ENCODE measurements at regions not wholly inside any gene's neighbourhood (a gene's known extent, or its start where the extent isn't known, plus 50 kb on each side); places are given as distances from the start of the nearest gene placed in this dataset.
A peak's percentile ranks its signal among the peaks of the same experiment; 100 is the strongest.

DNA sequence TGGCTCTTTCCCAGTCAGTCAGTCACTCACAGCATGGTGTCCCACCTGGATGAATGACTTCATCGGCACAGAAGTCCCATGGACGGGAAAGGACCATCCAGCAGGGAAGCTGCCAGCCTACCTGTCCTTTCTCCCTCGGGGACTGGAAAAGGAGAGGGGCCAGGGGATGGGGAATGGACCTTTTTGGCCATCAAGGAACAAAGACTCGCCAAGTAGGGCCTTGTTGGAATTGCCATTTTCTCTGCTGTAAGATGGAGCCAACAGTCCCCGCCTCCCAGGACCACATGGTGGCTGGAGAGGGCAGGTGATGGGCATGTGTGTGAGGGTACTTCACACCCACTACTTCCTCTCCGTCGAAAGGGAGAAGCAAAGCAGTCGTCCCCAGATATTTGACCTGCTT is 67.8 kb upstream of the LHX1 start:
- no TSS peak for BruUV-seq (replicated peaks)
- H3K36me3 Mint-ChIP-seq (ENCODE audit: insufficient read depth, unreplicated experiment) = no peaks in the 10 kb centered on the region
- H3K4me1 Mint-ChIP-seq (ENCODE audit: low read depth, unreplicated experiment) = no peaks in the 10 kb centered on the region
- intact Hi-C loops (cut with micrococcal nuclease; ENCODE audit: unreplicated experiment) = no loop called here
- no peak for DNase-seq
- H3K4me3 Mint-ChIP-seq (ENCODE audit: low read depth, unreplicated experiment) = no peak overlapping the region
- TF ChIP-seq, protein P1, sequence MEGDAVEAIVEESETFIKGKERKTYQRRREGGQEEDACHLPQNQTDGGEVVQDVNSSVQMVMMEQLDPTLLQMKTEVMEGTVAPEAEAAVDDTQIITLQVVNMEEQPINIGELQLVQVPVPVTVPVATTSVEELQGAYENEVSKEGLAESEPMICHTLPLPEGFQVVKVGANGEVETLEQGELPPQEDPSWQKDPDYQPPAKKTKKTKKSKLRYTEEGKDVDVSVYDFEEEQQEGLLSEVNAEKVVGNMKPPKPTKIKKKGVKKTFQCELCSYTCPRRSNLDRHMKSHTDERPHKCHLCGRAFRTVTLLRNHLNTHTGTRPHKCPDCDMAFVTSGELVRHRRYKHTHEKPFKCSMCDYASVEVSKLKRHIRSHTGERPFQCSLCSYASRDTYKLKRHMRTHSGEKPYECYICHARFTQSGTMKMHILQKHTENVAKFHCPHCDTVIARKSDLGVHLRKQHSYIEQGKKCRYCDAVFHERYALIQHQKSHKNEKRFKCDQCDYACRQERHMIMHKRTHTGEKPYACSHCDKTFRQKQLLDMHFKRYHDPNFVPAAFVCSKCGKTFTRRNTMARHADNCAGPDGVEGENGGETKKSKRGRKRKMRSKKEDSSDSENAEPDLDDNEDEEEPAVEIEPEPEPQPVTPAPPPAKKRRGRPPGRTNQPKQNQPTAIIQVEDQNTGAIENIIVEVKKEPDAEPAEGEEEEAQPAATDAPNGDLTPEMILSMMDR (IDR thresholded peaks at IDR 0.05; ENCODE audit: unreplicated experiment) = no peak
- CTCF ChIA-PET = interaction anchor here (1.2 to 2.1 kb wide), 2 partner anchors 11 to 267 kb away, joined by 3 to 8 read pairs; no protein-coding TSS in a partner anchor
- peaks cover 97% of the 10 kb centered on the region for H3K27me3 Mint-ChIP-seq (ENCODE audit: unreplicated experiment)
- no peak overlapping the region for H3K27ac Mint-ChIP-seq (ENCODE audit: unreplicated experiment)
- H3K9me3 Mint-ChIP-seq (ENCODE audit: low read depth, unreplicated experiment) = peaks cover 2% of the 10 kb centered on the region

DNA sequence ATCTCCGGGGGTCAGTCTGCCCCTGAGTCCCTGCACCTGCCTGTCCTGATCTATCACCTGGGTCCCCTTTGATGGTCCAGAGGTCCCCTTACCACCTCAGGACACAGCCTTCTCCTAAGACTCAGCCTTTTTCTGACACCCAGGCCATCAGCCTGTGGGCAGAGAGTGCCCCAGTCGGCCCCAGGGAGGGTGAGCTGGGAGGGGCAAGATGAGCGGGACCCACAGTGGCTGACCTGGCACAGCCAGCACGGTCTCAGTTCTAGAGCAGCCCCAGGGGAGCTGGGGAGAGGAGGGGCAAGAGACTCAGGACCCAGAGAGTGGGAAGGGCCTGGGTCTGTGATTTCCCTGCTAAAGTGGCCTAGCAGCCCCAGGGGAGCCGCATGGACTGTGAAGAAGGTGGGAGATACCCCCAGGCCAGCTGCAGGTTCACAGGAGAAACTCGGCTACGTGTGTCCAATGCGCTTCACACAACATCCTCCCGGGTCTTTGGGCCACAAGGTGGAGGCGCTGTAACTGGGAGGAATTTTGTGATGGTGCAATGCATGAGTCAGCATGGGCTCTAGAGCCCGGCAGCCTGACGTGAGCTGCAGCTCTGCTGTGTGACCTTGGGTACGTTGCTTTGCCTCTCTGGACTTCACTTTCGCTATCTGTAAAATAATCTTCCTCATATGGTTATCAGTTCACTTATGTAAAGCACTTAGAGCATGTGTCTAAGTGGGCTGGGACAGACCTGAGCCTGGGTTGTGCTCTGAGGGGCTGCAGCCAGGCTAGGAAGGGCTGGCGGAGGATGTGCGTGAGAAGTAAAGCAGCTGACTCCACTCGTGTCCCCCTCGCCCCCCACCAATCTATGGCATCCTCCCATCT is 67.2 kb upstream of the LHX1 start:
- CTCF ChIA-PET = interaction anchor here (0.9 to 2.1 kb wide), 6 partner anchors 8 to 267 kb away, joined by 3 to 8 read pairs (median 4); partner anchors contain the start of gene AATF

GRCh38 chr17:36870720-36870999 is 66.6 kb upstream of the LHX1 start:
- Mint-ChIP-seq H3K4me1 (ENCODE audit: low read depth, unreplicated experiment) (no peaks in the 10 kb centered on the region), H3K27ac (ENCODE audit: unreplicated experiment) (no peak overlapping the region), H3K36me3 (ENCODE audit: insufficient read depth, unreplicated experiment) (no peaks in the 10 kb centered on the region), H3K27me3 (ENCODE audit: unreplicated experiment) (peaks cover 95% of the 10 kb centered on the region), H3K9me3 (ENCODE audit: low read depth, unreplicated experiment) (peaks cover 2% of the 10 kb centered on the region), H3K4me3 (ENCODE audit: low read depth, unreplicated experiment) (no peak overlapping the region)
- CTCF ChIA-PET = interaction anchor here (0.5 to 2.1 kb wide), 7 partner anchors 9 to 268 kb away, joined by 3 to 8 read pairs (median 4); partner anchors contain the start of gene AATF
- intact Hi-C loops (cut with micrococcal nuclease; ENCODE audit: unreplicated experiment) = no loop called here
- BruUV-seq (replicated peaks) = no TSS peak
- no peak for DNase-seq
- TF ChIP-seq, protein P1 (IDR thresholded peaks at IDR 0.05; ENCODE audit: unreplicated experiment) = no peak

More for the DNA sequence above, 67.2 kb upstream of the LHX1 start:
- H3K36me3 Mint-ChIP-seq (ENCODE audit: insufficient read depth, unreplicated experiment) = no peaks in the 10 kb centered on the region
- TF ChIP-seq, protein P1 (IDR thresholded peaks at IDR 0.05; ENCODE audit: unreplicated experiment) = no peak
- peaks cover 95% of the 10 kb centered on the region for H3K27me3 Mint-ChIP-seq (ENCODE audit: unreplicated experiment)
- DNase-seq = peak; percentile 50
- no peaks in the 10 kb centered on the region for H3K4me1 Mint-ChIP-seq (ENCODE audit: low read depth, unreplicated experiment)
- no TSS peak for BruUV-seq (replicated peaks)
- H3K9me3 Mint-ChIP-seq (ENCODE audit: low read depth, unreplicated experiment) = peaks cover 2% of the 10 kb centered on the region
- no peak overlapping the region for H3K4me3 Mint-ChIP-seq (ENCODE audit: low read depth, unreplicated experiment)
- H3K27ac Mint-ChIP-seq (ENCODE audit: unreplicated experiment) = no peak overlapping the region
- intact Hi-C loops (cut with micrococcal nuclease; ENCODE audit: unreplicated experiment) = no loop called here

DNA sequence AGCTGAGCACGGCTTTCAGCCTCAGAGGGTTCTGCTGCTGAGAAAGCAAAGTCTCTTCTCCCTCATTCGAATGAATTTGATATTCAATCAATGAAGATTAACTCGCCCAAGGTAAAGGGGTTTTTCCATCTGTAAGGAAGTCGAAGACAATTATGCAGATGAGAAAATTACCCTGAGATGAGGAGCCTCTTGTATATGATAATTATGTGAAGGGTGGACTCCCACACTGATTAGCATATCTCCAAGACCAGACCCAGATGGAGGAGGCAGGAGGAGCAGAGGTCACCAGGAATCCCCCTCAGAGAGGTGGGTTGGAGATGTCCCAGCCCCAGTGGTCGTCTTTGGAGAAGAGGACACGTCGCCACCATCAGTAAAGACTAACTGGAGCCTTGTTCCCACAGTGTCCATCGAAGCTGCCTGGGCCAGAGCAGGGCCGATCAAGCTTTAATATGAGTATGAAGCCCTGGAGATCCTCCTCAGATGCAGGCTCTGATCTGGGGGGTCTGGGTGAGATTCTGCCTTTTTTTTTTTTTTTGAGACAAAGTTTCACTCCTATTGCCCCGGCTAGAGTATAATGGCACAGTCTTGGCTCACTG is 61.5 kb upstream of the LHX1 start:
- no peaks in the 10 kb centered on the region for H3K4me1 Mint-ChIP-seq (ENCODE audit: low read depth, unreplicated experiment)
- no peak overlapping the region for H3K27ac Mint-ChIP-seq (ENCODE audit: unreplicated experiment)
- CTCF ChIA-PET = interaction anchor here (0.6 to 1.2 kb wide), 3 partner anchors 46 to 548 kb away, joined by 4 to 7 read pairs (median 5); partner anchors contain the start of gene AATF
- TF ChIP-seq, protein P1 (IDR thresholded peaks at IDR 0.05; ENCODE audit: unreplicated experiment) = no peak
- no TSS peak for BruUV-seq (replicated peaks)
- H3K4me3 Mint-ChIP-seq (ENCODE audit: low read depth, unreplicated experiment) = no peak overlapping the region
- H3K27me3 Mint-ChIP-seq (ENCODE audit: unreplicated experiment) = peaks cover 73% of the 10 kb centered on the region
- peaks cover 2% of the 10 kb centered on the region for H3K9me3 Mint-ChIP-seq (ENCODE audit: low read depth, unreplicated experiment)
- intact Hi-C loops (cut with micrococcal nuclease; ENCODE audit: unreplicated experiment) = no loop called here
- DNase-seq = no peak
- H3K36me3 Mint-ChIP-seq (ENCODE audit: insufficient read depth, unreplicated experiment) = no peaks in the 10 kb centered on the region

Data from Calu3 (cell line).